HepG2 (cell line): ENCODE measurements at regions not wholly inside any gene's neighbourhood (a gene's known extent, or its start where the extent isn't known, plus 50 kb on each side); places are given as distances from the start of the nearest gene placed in this dataset.

Experiments
- ATAC-seq: fragments of 200-7000 bp; cut with Tn5 transposase; 3 replicates; pipeline ENCODE4 v1.9.1; 2020; ENCODE audit warnings: mild to moderate bottlenecking, moderate library complexity
- BruUV-seq: library from RNA; stranded (reverse); fragments of 400-500 nt; replicated peaks from 2 replicates; lab custom pipeline; 2021; lab: Mats Ljungman, UMichigan
- CTCF ChIA-PET: fragments of 300-600 bp; formaldehyde crosslinking; extraction: SDS; loops from one replicate; lab custom pipeline; 2021; ENCODE audit warnings: low total read pairs, inconsistent platforms, low intra/inter-chr PET ratio; lab: Yijun Ruan, JAX
- POLR2A ChIA-PET: fragments of 350-600 bp; sonication (Branson Sonifier 250); formaldehyde crosslinking; loops from one replicate; lab custom pipeline; 2020; ENCODE audit warnings: antibody characterized with exemption, inconsistent platforms; lab: Yijun Ruan, JAX
- DNase-seq: peaks from one replicate; pipeline ENCODE4 v3.0.0-alpha.2; 2015; ENCODE audit warnings: low spot score
- FAIRE-seq: peaks from 3 replicates; lab custom pipeline; 2011; peaks lifted over from hg19 to GRCh38; lab: Jason Lieb, UNC
- H2AFZ ChIP-seq: one replicate; pipeline ENCODE4 v1.6.1; 2011; ENCODE audit warnings: low read length, inconsistent platforms
- H3K27ac ChIP-seq: fragments of 300-600 bp; 3 replicates; pipeline ENCODE4 v1.8.0; 2011; ENCODE audit warnings: mixed run types, mild to moderate bottlenecking, mixed read lengths, low read length, inconsistent platforms; ENCODE audit not compliant: insufficient read depth; ENCODE audit errors: extremely low read length
- H3K27me3 ChIP-seq, 2 experiments: fragments of 200-600 bp in 1 of 2; 2 replicates in 1 of 2; 3 replicates in 1 of 2; pipeline versions ENCODE4 v1.6.0 to v1.8.0; 2011; ENCODE audit warnings: low read length in 2 of 2, mild to moderate bottlenecking in 2 of 2, moderate library complexity in 2 of 2, inconsistent platforms in 1 of 2; ENCODE audit not compliant: insufficient read depth in 2 of 2, control insufficient read depth in 1 of 2
- H3K36me3 ChIP-seq, 2 experiments: fragments of 200-600 bp in 1 of 2; replicated peaks in 1 of 2; 2 replicates in 1 of 2; 3 replicates in 1 of 2; pipeline versions ENCODE4 v1.5.1 to v1.8.0; 2011; ENCODE audit warnings: low read length in 2 of 2, inconsistent platforms in 1 of 2; ENCODE audit not compliant: insufficient read depth in 2 of 2, control insufficient read depth in 1 of 2
- H3K4me1 ChIP-seq: 2 replicates; pipeline ENCODE4 v1.5.1; 2012; ENCODE audit warnings: low read length, inconsistent platforms; ENCODE audit not compliant: insufficient read depth
- H3K4me2 ChIP-seq: 2 replicates; pipeline ENCODE4 v1.6.0; 2011; ENCODE audit warnings: low read depth, low read length, inconsistent platforms
- H3K4me3 ChIP-seq, 3 experiments: fragments of 200-600 bp in 1 of 3; sonication (generic), shearing (Covaris generic) in 1 of 3; replicated peaks in 1 of 3; 2 replicates each; pipeline ENCODE4 v1.5.1; 2011 to 2016; ENCODE audit warnings: low read length in 3 of 3, inconsistent platforms in 2 of 3, low read depth in 2 of 3, mild to moderate bottlenecking in 2 of 3, control low read depth in 1 of 3, mixed read lengths in 1 of 3; ENCODE audit not compliant: insufficient read depth in 1 of 3
- H3K79me2 ChIP-seq: one replicate; pipeline ENCODE4 v1.6.1; 2011; ENCODE audit warnings: low read length, inconsistent platforms; ENCODE audit not compliant: insufficient read depth
- H3K9ac ChIP-seq: 2 replicates; pipeline ENCODE4 v1.6.0; 2011; ENCODE audit warnings: mild to moderate bottlenecking, low read depth, low read length, inconsistent platforms; ENCODE audit not compliant: insufficient read depth
- H3K9me3 ChIP-seq: 2 replicates; pipeline ENCODE4 v1.5.1; 2012; ENCODE audit warnings: mild to moderate bottlenecking, low read length
- H4K20me1 ChIP-seq: 2 replicates; pipeline ENCODE4 v1.6.0; 2011; ENCODE audit warnings: inconsistent platforms, mild to moderate bottlenecking, low read length, moderate library complexity; ENCODE audit not compliant: insufficient read depth
- ARHGAP35 ChIP-seq: sonication (generic); formaldehyde crosslinking; IDR thresholded peaks from 2 replicates; pipeline ENCODE4 v1.9.0; 2022; ENCODE audit warnings: mild to moderate bottlenecking, inconsistent platforms, moderate library complexity, missing genetic modification reagents, borderline replicate concordance
- ATF3 ChIP-seq: sonication (generic); formaldehyde crosslinking; IDR thresholded peaks from 2 replicates; pipeline ENCODE4 v1.4.0; 2020; ENCODE audit warnings: missing genetic modification reagents
- CBX5 ChIP-seq: sonication (generic); formaldehyde crosslinking; IDR thresholded peaks from 2 replicates; pipeline ENCODE4 v1.4.0; 2020; ENCODE audit warnings: missing genetic modification reagents, borderline replicate concordance
- CCDC6 ChIP-seq: sonication (generic); formaldehyde crosslinking; IDR thresholded peaks from 2 replicates; pipeline ENCODE4 v1.8.1; 2022; ENCODE audit warnings: mild to moderate bottlenecking, missing genetic modification reagents, moderate library complexity
- HMGXB4 ChIP-seq, 2 experiments: sonication (generic) in 1 of 2; formaldehyde crosslinking in 1 of 2; IDR thresholded peaks; 2 replicates each; pipeline versions ENCODE4 v1.4.0 to v1.6.1; 2018 to 2020; ENCODE audit warnings: missing genetic modification reagents in 2 of 2, borderline replicate concordance in 1 of 2, low read depth in 1 of 2, mild to moderate bottlenecking in 1 of 2, missing biosample characterization in 1 of 2
- KLF12 ChIP-seq: sonication (generic); formaldehyde crosslinking; IDR thresholded peaks from 2 replicates; pipeline ENCODE4 v1.4.0; 2020; ENCODE audit warnings: missing genetic modification reagents, borderline replicate concordance
- PRDM4 ChIP-seq: sonication (generic); formaldehyde crosslinking; IDR thresholded peaks from 2 replicates; pipeline ENCODE4 v1.9.0; 2021; ENCODE audit warnings: missing genetic modification reagents, borderline replicate concordance
- ZNF143 ChIP-seq: sonication (generic); formaldehyde crosslinking; IDR thresholded peaks from 2 replicates; pipeline ENCODE4 v1.4.0; 2020; ENCODE audit warnings: missing genetic modification reagents
- ZNF616 ChIP-seq: sonication (generic); formaldehyde crosslinking; IDR thresholded peaks from 2 replicates; pipeline ENCODE4 v1.5.0; 2020; ENCODE audit warnings: low read depth, mild to moderate bottlenecking, missing genetic modification reagents
- ZNF788 ChIP-seq: sonication (generic); formaldehyde crosslinking; IDR thresholded peaks from 2 replicates; pipeline ENCODE4 v1.5.0; 2020; ENCODE audit warnings: mild to moderate bottlenecking, missing genetic modification reagents, borderline replicate concordance
- WGBS: methylation state at CpG from one replicate; pipeline ENCODE4 v1.1.6; 2017; ENCODE audit warnings: low lambda C conversion rate; 5-methylcytosine and 5-hydroxymethylcytosine counted together
- in situ Hi-C: cut with HindIII; loops from 2 replicates; pipeline ENCODE4 v1.10.0; 2017; ENCODE audit warnings: low pct_unique_long_range_greater_than_20kb; ENCODE audit not compliant: extremely low pct_ligation_motif_present
- intact Hi-C: fragments of 100-400 bp; cut with micrococcal nuclease; formaldehyde crosslinking; loops from one replicate; pipeline ENCODE4 v1.10.0; 2022; ENCODE audit not compliant: unreplicated experiment

DNA sequence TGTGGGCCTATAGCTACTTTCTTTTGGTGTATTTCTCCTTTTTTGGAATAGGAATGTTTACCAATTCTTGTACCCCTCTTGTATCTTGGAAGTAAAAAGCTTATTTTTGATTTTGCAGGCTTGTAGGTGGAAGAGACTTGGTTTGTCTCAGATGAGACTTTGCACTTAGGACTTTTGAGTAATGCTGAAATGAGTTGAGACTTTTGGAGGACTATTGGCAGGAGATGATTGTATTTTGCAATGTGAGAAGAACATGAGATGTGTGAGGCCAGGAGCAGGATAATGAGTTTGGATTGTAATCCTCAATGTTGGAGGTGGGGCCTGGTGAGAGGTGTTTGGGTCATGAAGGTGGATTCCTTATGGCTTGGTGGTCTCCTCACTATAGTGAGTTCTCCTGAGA lies 106.3 kb downstream of the KBTBD8 start:
- POLR2A ChIA-PET = no interaction called here
- Histone ChIP-seq H3K4me3 (no peak overlapping the region), H3K4me1 (no peaks in the 10 kb centered on the region), H3K9ac (no peak overlapping the region), H3K27me3 (no peaks in the 10 kb centered on the region), H3K4me2 (no peak overlapping the region), H3K27ac (no peak overlapping the region), H2AFZ (no peak overlapping the region), H3K36me3 (no peaks in the 10 kb centered on the region), H4K20me1 (no peaks in the 10 kb centered on the region), H3K79me2 (no peaks in the 10 kb centered on the region), H3K9me3 (no peaks in the 10 kb centered on the region)
- FAIRE-seq (no peak), DNase-seq (no peak), ATAC-seq (no peak)
- BruUV-seq = no TSS peak
- intact Hi-C loops = loop anchor here (10.0 kb wide), 1 partner anchor 130 kb away; no protein-coding TSS in a partner anchor
- in situ Hi-C loops = loop anchor here (25.0 kb wide), 3 partner anchors 683 to 1783 kb away; no protein-coding TSS in a partner anchor
- CTCF ChIA-PET = no interaction called here
- TF ChIP-seq ARHGAP35 (CRISPR knock-in tag) (no peak), ATF3 (no peak), PRDM4 (CRISPR knock-in tag) (no peak), ZNF616 (no peak)

- no TSS peak for BruUV-seq
- no peaks in the 10 kb centered on the region for H3K79me2 ChIP-seq
- no peak overlapping the region for H3K9ac ChIP-seq
- H4K20me1 ChIP-seq = no peaks in the 10 kb centered on the region
- H2AFZ ChIP-seq = no peak overlapping the region
- ATAC-seq = no peak
- no peaks in the 10 kb centered on the region for H3K36me3 ChIP-seq
- CTCF ChIA-PET = no interaction called here
- POLR2A ChIA-PET = no interaction called here
- in situ Hi-C loops = loop anchor here (25.0 kb wide), 3 partner anchors 680 to 1780 kb away; no protein-coding TSS in a partner anchor
- TF ChIP-seq KLF12 (CRISPR knock-in tag) (no peak), CCDC6 (CRISPR knock-in tag) (no peak), HMGXB4 (CRISPR knock-in tag; IDR thresholded peaks at IDR 0.05; ENCODE audit: borderline replicate concordance in 1 of 2, low read depth in 1 of 2) (no peak), ZNF788 (no peak), CBX5 (CRISPR knock-in tag) (no peak), ZNF143 (CRISPR knock-in tag) (no peak)
- no peaks in the 10 kb centered on the region for H3K9me3 ChIP-seq
- no peaks in the 10 kb centered on the region for H3K4me1 ChIP-seq
- no peak for FAIRE-seq
- no peak for DNase-seq
- intact Hi-C loops = loop anchor here (5.0 to 10.0 kb wide), 2 partner anchors 132 to 1230 kb away; no protein-coding TSS in a partner anchor
- WGBS = 1% methylated on average over 3 of the region's 3 CpGs
- H3K4me3 ChIP-seq = no peak overlapping the region
- H3K27ac ChIP-seq = no peak overlapping the region
- no peak overlapping the region for H3K4me2 ChIP-seq
- H3K27me3 ChIP-seq = no peaks in the 10 kb centered on the region
Measured at GRCh38 chr3:67106874-67107273, 108.8 kb downstream of the KBTBD8 start.
